WTC11 (cell line): ENCODE measurements at regions not wholly inside any gene's neighbourhood (a gene's known extent, or its start where the extent isn't known, plus 50 kb on each side); places are given as distances from the start of the nearest gene placed in this dataset.

ENCODE experiments used
- ATAC-seq: fragments of 200-7000 bp; cut with Tn5 transposase; 2 replicates; pipeline ENCODE4 v1.10.0; 2021; ENCODE audit warnings: mild to moderate bottlenecking, moderate library complexity
- CTCF ChIA-PET: fragments of 300-600 bp; sonication (Branson Sonifier 250); formaldehyde crosslinking; loops from one replicate; lab custom pipeline; 2021; ENCODE audit warnings: antibody characterized with exemption; lab: Charles Lee
- POLR2A ChIA-PET: fragments of 350-600 bp; sonication (Branson Sonifier 250); formaldehyde crosslinking; loops from one replicate; lab custom pipeline; 2021; ENCODE audit warnings: antibody characterized with exemption; lab: Charles Lee
- DNase-seq: peaks from one replicate; pipeline ENCODE4 v3.0.0; 2021; ENCODE audit warnings: low spot score
- H3K27ac Mint-ChIP-seq: 2 replicates; pipeline ENCODE4 v1.8.0; 2021; ENCODE audit warnings: mixed read lengths
- H3K27me3 Mint-ChIP-seq: 2 replicates; pipeline ENCODE4 v1.8.0; 2021; ENCODE audit warnings: low read depth, mild to moderate bottlenecking, moderate library complexity, mixed read lengths
- H3K36me3 Mint-ChIP-seq: 2 replicates; pipeline ENCODE4 v1.8.0; 2021; ENCODE audit warnings: mixed read lengths
- H3K4me1 Mint-ChIP-seq: 2 replicates; pipeline ENCODE4 v1.8.0; 2022; ENCODE audit warnings: mixed read lengths
- H3K4me3 Mint-ChIP-seq: 2 replicates; pipeline ENCODE4 v1.8.0; 2021; ENCODE audit warnings: mild to moderate bottlenecking, moderate library complexity, mixed read lengths
- H3K9me3 Mint-ChIP-seq: 2 replicates; pipeline ENCODE4 v1.8.0; 2021; ENCODE audit warnings: mixed read lengths
- AFF4 ChIP-seq: sonication (generic); formaldehyde crosslinking; IDR thresholded peaks from 2 replicates; pipeline ENCODE4 v1.8.1; 2023; ENCODE audit warnings: mild to moderate bottlenecking, missing genetic modification reagents, borderline replicate concordance
- CREB1 ChIP-seq: sonication (generic); formaldehyde crosslinking; IDR thresholded peaks from 2 replicates; pipeline ENCODE4 v1.8.0; 2023; ENCODE audit warnings: mild to moderate bottlenecking, missing genetic modification reagents
- CREM ChIP-seq: sonication (generic); formaldehyde crosslinking; IDR thresholded peaks from 2 replicates; pipeline ENCODE4 v1.8.1; 2022; ENCODE audit warnings: mild to moderate bottlenecking, missing genetic modification reagents, moderate library complexity
- E2F5 ChIP-seq: sonication (generic); formaldehyde crosslinking; IDR thresholded peaks from 2 replicates; pipeline ENCODE4 v1.8.1; 2022; ENCODE audit warnings: mild to moderate bottlenecking, moderate library complexity, missing genetic modification reagents
- ETV6 ChIP-seq: sonication (generic); formaldehyde crosslinking; IDR thresholded peaks from 2 replicates; pipeline ENCODE4 v1.8.1; 2022; ENCODE audit warnings: mild to moderate bottlenecking, missing genetic modification reagents
- GRHL2 ChIP-seq: fragments of 250-450 bp; sonication (Bioruptor Pico); IDR thresholded peaks from 2 replicates; pipeline ENCODE4 v1.8.0; 2022; ENCODE audit warnings: mild to moderate bottlenecking, moderate library complexity; ENCODE audit not compliant: insufficient replicate concordance, severe bottlenecking
- MXD4 ChIP-seq: fragments of 250-450 bp; sonication (Bioruptor Pico); IDR thresholded peaks from 2 replicates; pipeline ENCODE4 v1.8.0; 2021; ENCODE audit warnings: mild to moderate bottlenecking, moderate library complexity, borderline replicate concordance
- NR2C2 ChIP-seq: sonication (generic); formaldehyde crosslinking; IDR thresholded peaks from 2 replicates; pipeline ENCODE4 v1.8.0; 2022; ENCODE audit warnings: mild to moderate bottlenecking, missing genetic modification reagents
- NR3C1 ChIP-seq: sonication (generic); formaldehyde crosslinking; conservative IDR thresholded peaks from 2 replicates; pipeline ENCODE4 v1.8.1; 2023; ENCODE audit warnings: low read depth, mild to moderate bottlenecking, missing genetic modification reagents
- PRDM15 ChIP-seq: sonication (generic); formaldehyde crosslinking; IDR thresholded peaks from 2 replicates; pipeline ENCODE4 v1.8.0; 2022; ENCODE audit warnings: missing genetic modification reagents
- PREB ChIP-seq: sonication (generic); formaldehyde crosslinking; IDR thresholded peaks from 2 replicates; pipeline ENCODE4 v1.8.1; 2022; ENCODE audit warnings: mild to moderate bottlenecking, missing genetic modification reagents, moderate library complexity, borderline replicate concordance
- SMAD4 ChIP-seq: sonication (generic); formaldehyde crosslinking; IDR thresholded peaks from 2 replicates; pipeline ENCODE4 v1.8.0; 2022; ENCODE audit warnings: mild to moderate bottlenecking, missing genetic modification reagents
- TEAD1 ChIP-seq: sonication (generic); formaldehyde crosslinking; IDR thresholded peaks from 2 replicates; pipeline ENCODE4 v1.8.0; 2022; ENCODE audit warnings: mild to moderate bottlenecking, missing genetic modification reagents
- ZNF263 ChIP-seq: sonication (generic); formaldehyde crosslinking; IDR thresholded peaks from 2 replicates; pipeline ENCODE4 v1.8.1; 2022; ENCODE audit warnings: low read depth, mild to moderate bottlenecking, moderate library complexity, missing genetic modification reagents
- ZNF281 ChIP-seq: sonication (generic); formaldehyde crosslinking; IDR thresholded peaks from 2 replicates; pipeline ENCODE4 v1.8.0; 2023; ENCODE audit warnings: mild to moderate bottlenecking, missing genetic modification reagents
- ZSCAN18 ChIP-seq: fragments of 250-450 bp; sonication (Bioruptor Pico); IDR thresholded peaks from 2 replicates; pipeline ENCODE4 v2.1.2; 2022; ENCODE audit warnings: mild to moderate bottlenecking, moderate library complexity

- ChIA-PET CTCF (no interaction called here), POLR2A (no interaction called here)
- H3K4me3 Mint-ChIP-seq = no peak overlapping the region
- no peak overlapping the region for H3K27ac Mint-ChIP-seq
- H3K36me3 Mint-ChIP-seq = no peaks in the 10 kb centered on the region
- peaks cover 6% of the 10 kb centered on the region for H3K9me3 Mint-ChIP-seq
- H3K27me3 Mint-ChIP-seq = no peaks in the 10 kb centered on the region
- H3K4me1 Mint-ChIP-seq = no peaks in the 10 kb centered on the region
- no peak for DNase-seq
- TF ChIP-seq E2F5 (CRISPR knock-in tag) (no peak), TEAD1 (CRISPR knock-in tag) (no peak), ZNF281 (no peak), MXD4 (no peak), AFF4 (CRISPR knock-in tag) (no peak)
- no peak for ATAC-seq
These were observed 399.5 kb downstream of the RFC3 start for GRCh38 chr13:34217343-34218025.

- POLR2A ChIA-PET = no interaction called here
- no peak overlapping the region for H3K27ac Mint-ChIP-seq
- no peaks in the 10 kb centered on the region for H3K36me3 Mint-ChIP-seq
- ATAC-seq = no peak
- DNase-seq = no peak
- TF ChIP-seq SMAD4 (CRISPR knock-in tag) = no peak
- TF ChIP-seq CREB1 (CRISPR knock-in tag) = no peak
- no peak for TF ChIP-seq TEAD1 (CRISPR knock-in tag)
- no peak for TF ChIP-seq E2F5 (CRISPR knock-in tag)
- no peak for TF ChIP-seq NR2C2 (CRISPR knock-in tag)
- peaks cover 16% of the 10 kb centered on the region for H3K9me3 Mint-ChIP-seq
- no peaks in the 10 kb centered on the region for H3K27me3 Mint-ChIP-seq
- CTCF ChIA-PET = no interaction called here
- H3K4me3 Mint-ChIP-seq = no peak overlapping the region
- no peaks in the 10 kb centered on the region for H3K4me1 Mint-ChIP-seq
These were observed 406.0 kb downstream of the RFC3 start for GRCh38 chr13:34223984-34224383.

- ChIA-PET CTCF (no interaction called here), POLR2A (no interaction called here)
- H3K27me3 Mint-ChIP-seq = no peaks in the 10 kb centered on the region
- ATAC-seq (no peak), DNase-seq (no peak)
- H3K36me3 Mint-ChIP-seq = no peaks in the 10 kb centered on the region
- no peak overlapping the region for H3K27ac Mint-ChIP-seq
- peaks cover 14% of the 10 kb centered on the region for H3K9me3 Mint-ChIP-seq
- no peak overlapping the region for H3K4me3 Mint-ChIP-seq
- no peaks in the 10 kb centered on the region for H3K4me1 Mint-ChIP-seq
- TF ChIP-seq PREB (CRISPR knock-in tag) (no peak), PRDM15 (CRISPR knock-in tag) (no peak), CREB1 (CRISPR knock-in tag) (no peak), NR3C1 (CRISPR knock-in tag) (no peak), ETV6 (CRISPR knock-in tag) (no peak), GRHL2 (CRISPR knock-in tag) (no peak), ZSCAN18 (CRISPR knock-in tag) (no peak), CREM (CRISPR knock-in tag) (no peak), ZNF263 (no peak)
These were observed 406.9 kb downstream of the RFC3 start for GRCh38 chr13:34224877-34225276.
